K562 (cell line): ENCODE measurements at regions not wholly inside any gene's neighbourhood (a gene's known extent, or its start where the extent isn't known, plus 50 kb on each side); places are given as distances from the start of the nearest gene placed in this dataset.

Source experiments
- ATAC-seq: fragments of 200-7000 bp; cut with Tn5 transposase; 3 replicates; pipeline ENCODE4 v1.9.1; 2020; ENCODE audit warnings: moderate library complexity
- BruUV-seq: library from RNA; stranded (reverse); fragments of 400-500 nt; replicated peaks from 2 replicates; lab custom pipeline; 2021; lab: Mats Ljungman, UMichigan
- CTCF ChIA-PET: fragments of 300-600 bp; formaldehyde crosslinking; extraction: SDS; loops from one replicate; lab custom pipeline; 2021; ENCODE audit warnings: low intra/inter-chr PET ratio; lab: Yijun Ruan, JAX
- POLR2A ChIA-PET: fragments of 300-600, 350-650 bp; sonication (Branson Sonifier 250); formaldehyde crosslinking; extraction: SDS; loops from one replicate; lab custom pipeline; 2021; ENCODE audit warnings: antibody characterized with exemption, inconsistent platforms; lab: Yijun Ruan, JAX
- DNase-seq, 4 experiments: peaks; one replicate each; pipeline versions ENCODE4 v3.0.0 to v3.0.0-alpha.2; 2011 to 2018; ENCODE audit warnings: low spot score in 3 of 4, mixed read lengths in 3 of 4; ENCODE audit errors: extremely low read depth in 1 of 4
- FAIRE-seq: peaks from 2 replicates; lab custom pipeline; 2011; peaks lifted over from hg19 to GRCh38; lab: Jason Lieb, UNC
- H2AFZ ChIP-seq: 2 replicates; pipeline ENCODE4 v1.6.0; 2011; ENCODE audit warnings: low read depth, low read length, control low read depth, inconsistent platforms
- H3K27ac ChIP-seq: fragments of 200-600 bp; 3 replicates; pipeline ENCODE4 v1.8.0; 2011; ENCODE audit warnings: low read depth, mild to moderate bottlenecking, control low read depth, inconsistent platforms, low read length, moderate library complexity, mixed read lengths; ENCODE audit errors: extremely low read depth
- H3K27me3 ChIP-seq, 2 experiments: fragments of 300-600 bp in 1 of 2; 2 replicates in 1 of 2; 3 replicates in 1 of 2; pipeline versions ENCODE4 v1.6.0 to v1.8.0; 2011; ENCODE audit warnings: inconsistent platforms in 2 of 2, low read length in 2 of 2, mild to moderate bottlenecking in 1 of 2, mixed read lengths in 1 of 2, moderate library complexity in 1 of 2; ENCODE audit not compliant: control insufficient read depth in 2 of 2, insufficient read depth in 2 of 2
- H3K36me3 ChIP-seq: fragments of 300-600 bp; 3 replicates; pipeline ENCODE4 v1.8.0; 2011; ENCODE audit warnings: mild to moderate bottlenecking, low read length, inconsistent platforms; ENCODE audit not compliant: control insufficient read depth, insufficient read depth
- H3K4me1 ChIP-seq, 2 experiments: fragments of 200-600 bp in 1 of 2; replicated peaks in 1 of 2; 2 replicates in 1 of 2; 3 replicates in 1 of 2; pipeline versions ENCODE4 v1.5.1 to v1.8.0; 2011; ENCODE audit warnings: inconsistent platforms in 2 of 2, low read length in 2 of 2, mild to moderate bottlenecking in 1 of 2, mixed read lengths in 1 of 2, moderate library complexity in 1 of 2; ENCODE audit not compliant: control insufficient read depth in 2 of 2, insufficient read depth in 2 of 2
- H3K4me2 ChIP-seq: 2 replicates; pipeline ENCODE4 v1.6.1; 2011; ENCODE audit warnings: low read length, control low read depth, inconsistent platforms, mixed read lengths; ENCODE audit not compliant: insufficient read depth
- H3K4me3 ChIP-seq: fragments of 200-600 bp; sonication (generic), shearing (Covaris generic); 2 replicates; pipeline ENCODE4 v1.5.1; 2016; ENCODE audit warnings: control low read depth, inconsistent platforms
- H3K79me2 ChIP-seq: fragments of 200-600 bp; 3 replicates; pipeline ENCODE4 v1.8.0; 2011; ENCODE audit warnings: low read length, inconsistent platforms; ENCODE audit not compliant: control insufficient read depth, insufficient read depth
- H3K9ac ChIP-seq, 2 experiments: 2 replicates each; pipeline versions ENCODE4 v1.6.0 to v1.6.1; 2011; ENCODE audit warnings: low read depth in 2 of 2, low read length in 2 of 2, control low read depth in 1 of 2, inconsistent platforms in 1 of 2, mild to moderate bottlenecking in 1 of 2, mixed read lengths in 1 of 2; ENCODE audit not compliant: insufficient read depth in 1 of 2
- H3K9me1 ChIP-seq: one replicate; pipeline ENCODE4 v1.6.0; 2011; ENCODE audit warnings: inconsistent platforms, mild to moderate bottlenecking, low read length, moderate library complexity; ENCODE audit not compliant: control insufficient read depth, insufficient read depth
- H3K9me3 ChIP-seq: replicated peaks from 2 replicates; pipeline ENCODE4 v1.5.1; 2011; ENCODE audit warnings: low read depth, low read length, inconsistent platforms; ENCODE audit not compliant: control insufficient read depth, insufficient read depth
- H4K20me1 ChIP-seq: replicated peaks from 2 replicates; pipeline ENCODE4 v1.6.1; 2011; ENCODE audit warnings: low read length, inconsistent platforms, mixed read lengths; ENCODE audit not compliant: control insufficient read depth, insufficient read depth
- ELF4 ChIP-seq: fragments of 450-650 bp; formaldehyde crosslinking; IDR thresholded peaks from 2 replicates; pipeline ENCODE4 v1.4.0; 2022; ENCODE audit warnings: missing genetic modification characterization
- HMG20B ChIP-seq: fragments of 250-450 bp; sonication (Bioruptor Pico); IDR thresholded peaks from 2 replicates; pipeline ENCODE4 v1.5.0; 2021; ENCODE audit warnings: mild to moderate bottlenecking
- MECOM ChIP-seq: fragments of 250-450 bp; sonication (Bioruptor Pico); IDR thresholded peaks from 2 replicates; pipeline ENCODE4 v1.8.0; 2022; ENCODE audit warnings: inconsistent platforms
- MXI1 ChIP-seq: IDR thresholded peaks from 2 replicates; pipeline ENCODE4 v1.6.1; 2011; ENCODE audit warnings: low read depth, mild to moderate bottlenecking, improper control_type of control experiment, low read length
- POLR2AphosphoS5 ChIP-seq: IDR thresholded peaks from 2 replicates; pipeline ENCODE4 v1.6.1; 2011; ENCODE audit warnings: mild to moderate bottlenecking, low read depth, low read length, moderate library complexity; ENCODE audit not compliant: control insufficient read depth, insufficient read depth
- RAD51 ChIP-seq: fragments of 450-650 bp; IDR thresholded peaks from 2 replicates; pipeline ENCODE4 v1.7.1; 2016; ENCODE audit warnings: low read depth, mild to moderate bottlenecking, borderline replicate concordance
- U2AF1 ChIP-seq: fragments of 200-400 bp; formaldehyde crosslinking; optimal IDR thresholded peaks from 2 replicates; pipeline ENCODE3; 2017; ENCODE audit warnings: mild to moderate bottlenecking, low read depth, low read length, moderate library complexity
- ZNF407 ChIP-seq: fragments of 450-650 bp; IDR thresholded peaks from 2 replicates; pipeline ENCODE4 v1.6.1; 2016; ENCODE audit warnings: low read depth
- WGBS: fragments of 100-300 bp; shearing (Covaris generic); methylation state at CpG from one replicate; pipeline ENCODE4 v1.1.6; 2016; ENCODE audit warnings: low coverage, mixed read lengths; ENCODE audit not compliant: insufficient coverage; ENCODE audit errors: missing lambda C conversion rate; 5-methylcytosine and 5-hydroxymethylcytosine counted together
- in situ Hi-C: fragments of 300-500 bp; cut with MboI; formaldehyde crosslinking; loops from 4 replicates; pipeline ENCODE4 v1.15.0; 2018; ENCODE audit warnings: inconsistent platforms, mixed read lengths
- intact Hi-C: fragments of 100-400 bp; cut with micrococcal nuclease; formaldehyde crosslinking; loops from 2 replicates; pipeline ENCODE4 v1.14.2; 2022
- TF ChIP-seq, protein P1 (sequence below): fragments of 450-650 bp; IDR thresholded peaks from 2 replicates; pipeline ENCODE4 v1.6.1; 2016; ENCODE audit warnings: mild to moderate bottlenecking
- TF ChIP-seq, protein P2 (sequence below): fragments of 450-650 bp; IDR thresholded peaks from 2 replicates; pipeline ENCODE4 v1.6.1; 2014; ENCODE audit warnings: low read depth, mild to moderate bottlenecking, moderate library complexity, borderline replicate concordance

- TF ChIP-seq, protein P1, sequence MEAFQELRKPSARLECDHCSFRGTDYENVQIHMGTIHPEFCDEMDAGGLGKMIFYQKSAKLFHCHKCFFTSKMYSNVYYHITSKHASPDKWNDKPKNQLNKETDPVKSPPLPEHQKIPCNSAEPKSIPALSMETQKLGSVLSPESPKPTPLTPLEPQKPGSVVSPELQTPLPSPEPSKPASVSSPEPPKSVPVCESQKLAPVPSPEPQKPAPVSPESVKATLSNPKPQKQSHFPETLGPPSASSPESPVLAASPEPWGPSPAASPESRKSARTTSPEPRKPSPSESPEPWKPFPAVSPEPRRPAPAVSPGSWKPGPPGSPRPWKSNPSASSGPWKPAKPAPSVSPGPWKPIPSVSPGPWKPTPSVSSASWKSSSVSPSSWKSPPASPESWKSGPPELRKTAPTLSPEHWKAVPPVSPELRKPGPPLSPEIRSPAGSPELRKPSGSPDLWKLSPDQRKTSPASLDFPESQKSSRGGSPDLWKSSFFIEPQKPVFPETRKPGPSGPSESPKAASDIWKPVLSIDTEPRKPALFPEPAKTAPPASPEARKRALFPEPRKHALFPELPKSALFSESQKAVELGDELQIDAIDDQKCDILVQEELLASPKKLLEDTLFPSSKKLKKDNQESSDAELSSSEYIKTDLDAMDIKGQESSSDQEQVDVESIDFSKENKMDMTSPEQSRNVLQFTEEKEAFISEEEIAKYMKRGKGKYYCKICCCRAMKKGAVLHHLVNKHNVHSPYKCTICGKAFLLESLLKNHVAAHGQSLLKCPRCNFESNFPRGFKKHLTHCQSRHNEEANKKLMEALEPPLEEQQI: no peak
- no peak for TF ChIP-seq ELF4
- TF ChIP-seq MXI1: no peak
Observed at GRCh38 chr10:27621461-27621860, 117.4 kb downstream of the RAB18 start (continued).

GRCh38 chr10:27622596-27622995, 118.5 kb downstream of the RAB18 start:
- BruUV-seq: no TSS peak
- H3K4me3 ChIP-seq: no peak overlapping the region
- no peaks in the 10 kb centered on the region for H4K20me1 ChIP-seq
- H3K27me3 ChIP-seq: peaks cover 16 to 35% of the 10 kb centered on the region in 2 experiments; a peak in 4 of 5 replicates
- intact Hi-C loops (no loop called here), in situ Hi-C loops (no loop called here)
- no peak for ATAC-seq
- H3K79me2 ChIP-seq: no peaks in the 10 kb centered on the region
- 0% methylated on average over 1 of the region's 1 CpG for WGBS
- no peaks in the 10 kb centered on the region for H3K9me3 ChIP-seq
- CTCF ChIA-PET: no interaction called here
- POLR2A ChIA-PET: no interaction called here
- no peak overlapping the region for H3K27ac ChIP-seq
- no peaks in the 10 kb centered on the region for H3K36me3 ChIP-seq
- no peak overlapping the region for H3K9ac ChIP-seq
- FAIRE-seq: no peak
- no peak for DNase-seq
- no peak overlapping the region for H2AFZ ChIP-seq
- no peaks in the 10 kb centered on the region for H3K4me1 ChIP-seq
- H3K4me2 ChIP-seq: no peak overlapping the region
- no peaks in the 10 kb centered on the region for H3K9me1 ChIP-seq
- TF ChIP-seq MECOM: no peak
- TF ChIP-seq, protein P2, sequence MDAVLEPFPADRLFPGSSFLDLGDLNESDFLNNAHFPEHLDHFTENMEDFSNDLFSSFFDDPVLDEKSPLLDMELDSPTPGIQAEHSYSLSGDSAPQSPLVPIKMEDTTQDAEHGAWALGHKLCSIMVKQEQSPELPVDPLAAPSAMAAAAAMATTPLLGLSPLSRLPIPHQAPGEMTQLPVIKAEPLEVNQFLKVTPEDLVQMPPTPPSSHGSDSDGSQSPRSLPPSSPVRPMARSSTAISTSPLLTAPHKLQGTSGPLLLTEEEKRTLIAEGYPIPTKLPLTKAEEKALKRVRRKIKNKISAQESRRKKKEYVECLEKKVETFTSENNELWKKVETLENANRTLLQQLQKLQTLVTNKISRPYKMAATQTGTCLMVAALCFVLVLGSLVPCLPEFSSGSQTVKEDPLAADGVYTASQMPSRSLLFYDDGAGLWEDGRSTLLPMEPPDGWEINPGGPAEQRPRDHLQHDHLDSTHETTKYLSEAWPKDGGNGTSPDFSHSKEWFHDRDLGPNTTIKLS: no peak
- TF ChIP-seq U2AF1: no peak
- no peak for TF ChIP-seq POLR2AphosphoS5
- TF ChIP-seq RAD51: no peak
- no peak for TF ChIP-seq ZNF407
- TF ChIP-seq HMG20B (CRISPR knock-in tag): no peak
